NCI-H187 (cell line): ENCODE measurements at regions not wholly inside any gene's neighbourhood (a gene's known extent, or its start where the extent isn't known, plus 50 kb on each side); places are given as distances from the start of the nearest gene placed in this dataset.

ENCODE experiments used
- DNase-seq, 2 experiments: peaks; one replicate each; lab custom pipeline; 2025; lab: John Stamatoyannopoulos, UW

DNA sequence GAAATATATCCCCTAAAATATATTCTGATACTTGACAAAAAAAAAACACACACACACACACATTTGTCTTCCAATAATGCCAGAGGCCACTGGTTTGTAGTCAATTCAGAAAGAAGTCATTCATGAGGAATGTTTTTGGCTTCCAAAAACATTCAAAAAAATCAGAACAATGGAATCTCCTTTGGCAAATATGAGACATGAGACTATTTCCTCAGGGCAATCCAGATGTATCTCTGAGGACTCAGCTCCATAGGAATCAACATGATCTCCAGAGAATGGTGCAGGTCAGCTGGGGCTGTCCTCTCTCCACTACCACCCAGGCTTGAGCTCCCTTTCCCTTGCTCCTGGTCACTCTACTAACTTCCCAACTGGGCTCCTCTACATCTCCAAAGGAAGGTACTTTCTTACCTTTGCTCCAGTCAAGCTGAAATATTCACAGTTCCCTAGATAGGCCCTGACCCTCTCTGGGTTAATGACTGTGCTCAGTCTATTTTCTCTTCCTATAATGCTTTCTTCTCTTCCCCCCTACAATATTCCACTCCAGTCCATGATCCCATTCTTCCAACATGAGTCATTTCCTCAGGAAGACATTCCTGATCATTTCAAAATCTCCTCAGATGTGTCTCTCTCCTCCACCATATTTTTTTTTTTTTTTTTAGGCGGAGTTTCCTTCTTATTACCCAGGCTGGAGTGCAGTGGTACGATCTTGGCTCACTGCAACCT lies 145.3 kb downstream of the C1D start:
- DNase-seq, result no peak

GRCh38 chr2:67918471-67918870 lies 144.3 kb downstream of the C1D start:
- DNase-seq, result no peak

- DNase-seq, result no peak
Measured at GRCh38 chr2:67919490-67919889, 143.3 kb downstream of the C1D start.

DNA sequence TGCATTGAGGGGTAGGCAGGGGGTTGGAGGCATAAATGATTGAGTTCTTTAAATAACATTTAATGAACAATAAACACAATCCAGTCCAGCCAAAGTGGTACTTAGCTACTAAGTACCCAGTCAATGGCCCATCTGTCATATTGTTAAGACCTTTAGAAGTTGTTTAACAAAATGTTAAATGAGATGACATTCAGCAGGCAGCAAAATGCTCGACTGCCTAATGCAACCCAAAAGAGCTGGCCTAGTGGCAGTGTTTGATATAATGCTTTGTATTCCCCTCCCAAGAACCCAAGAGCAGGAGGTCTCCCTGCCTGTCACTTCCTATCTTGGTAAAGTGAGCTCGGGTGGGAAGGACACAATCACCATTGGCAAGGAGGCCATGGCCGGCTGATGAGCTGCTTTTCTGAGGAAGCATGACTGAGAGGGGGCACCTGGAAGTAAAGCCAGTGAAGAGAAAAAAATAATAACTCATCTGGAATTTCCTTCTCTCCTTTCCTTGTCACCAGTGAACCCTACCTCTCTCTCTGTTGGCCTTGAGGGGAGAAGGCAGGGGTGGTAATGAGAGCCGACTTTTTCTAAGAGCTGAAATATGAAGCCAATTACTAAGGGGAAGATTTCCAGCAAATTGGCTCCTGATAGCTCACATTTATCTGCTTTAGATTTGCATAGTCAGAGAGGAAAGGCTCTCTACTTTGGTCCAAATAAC lies 140.6 kb downstream of the C1D start:
- peak; percentile 40 to 60 for DNase-seq

DNA sequence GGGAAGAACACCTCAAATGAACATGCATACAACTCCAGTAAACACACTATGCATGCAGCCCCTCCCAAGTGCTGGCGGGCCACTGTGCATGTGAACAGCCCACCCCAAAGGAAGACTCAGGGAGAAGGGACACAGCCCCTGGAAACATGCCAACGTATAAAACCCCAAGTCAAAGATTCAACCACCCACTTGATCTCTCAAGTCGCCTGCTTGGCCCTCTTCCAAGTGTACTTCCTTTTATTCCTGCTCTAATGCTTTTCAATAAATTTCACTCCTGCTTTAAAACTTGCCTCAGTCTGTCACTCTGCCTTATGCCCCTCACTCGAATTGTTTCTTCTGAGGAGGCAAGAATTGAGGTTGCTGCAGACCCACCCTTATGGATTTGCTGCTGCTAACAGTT lies 139.1 kb downstream of the C1D start:
- DNase-seq, result peak in 1 of 2 experiments; percentile 21

DNA sequence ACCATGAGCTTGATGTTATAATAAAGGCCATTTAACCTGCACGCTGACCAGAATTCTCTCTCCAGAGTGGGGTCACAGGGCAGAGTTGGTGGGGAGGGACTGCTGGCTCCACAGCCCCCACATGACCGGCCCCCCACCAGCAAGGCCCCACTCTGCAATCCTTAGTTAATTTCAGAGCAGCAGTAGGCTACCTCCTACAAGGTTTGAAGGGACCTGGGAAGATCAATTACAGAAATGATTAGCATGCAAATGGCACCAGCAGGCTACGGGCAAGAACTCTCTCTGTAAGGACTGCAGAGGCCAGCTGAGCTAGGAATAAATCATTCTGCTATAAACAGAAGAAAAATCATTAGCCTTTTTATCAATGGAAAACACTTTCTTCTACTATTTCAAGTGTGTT lies 135.3 kb downstream of the C1D start:
- DNase-seq, result no peak

DNA sequence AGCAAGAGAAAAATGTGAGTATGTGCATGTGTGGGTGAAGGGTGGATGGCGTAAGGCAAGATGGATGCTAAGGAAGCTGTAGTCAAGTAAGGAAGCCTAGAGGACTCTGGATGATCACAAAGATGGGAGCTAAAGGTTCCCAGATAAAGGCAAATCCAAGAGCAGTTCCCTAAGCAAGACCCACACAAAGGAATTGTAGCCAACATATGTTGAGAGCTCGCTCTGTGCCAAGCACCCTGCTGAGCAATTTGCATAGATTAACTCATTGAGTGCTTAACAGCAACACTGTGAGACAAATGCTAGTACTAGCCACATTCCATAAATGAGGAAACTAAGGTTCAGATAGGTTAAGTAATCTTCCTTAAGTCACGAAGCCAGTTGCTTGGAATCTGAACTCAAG lies 132.6 kb downstream of the C1D start:
- no peak for DNase-seq

GRCh38 chr2:67936969-67937368 lies 125.8 kb downstream of the C1D start:
- no peak for DNase-seq

GRCh38 chr2:67938053-67938452 lies 124.8 kb downstream of the C1D start:
- DNase-seq, result no peak

GRCh38 chr2:67945056-67945455 lies 117.7 kb downstream of the C1D start:
- DNase-seq, result no peak

DNA sequence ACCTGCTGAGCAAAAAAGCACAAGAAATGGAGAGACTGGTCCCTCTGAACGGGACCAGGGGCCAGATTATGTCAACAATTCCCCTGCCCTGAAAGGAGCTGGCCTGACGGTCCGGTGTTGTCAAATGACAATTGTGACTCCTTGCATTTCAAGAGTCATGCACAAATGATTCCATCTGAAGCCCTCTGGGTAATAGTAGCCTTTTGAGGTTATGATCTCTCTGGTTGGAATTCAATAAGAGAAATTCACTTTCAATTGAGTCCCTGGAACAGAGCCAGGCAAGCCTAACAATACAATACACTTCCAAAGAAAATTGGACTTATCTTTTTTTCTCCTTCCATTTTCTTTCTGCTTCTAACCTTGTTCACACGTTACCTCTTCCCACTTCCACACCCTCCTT lies 116.9 kb downstream of the C1D start:
- DNase-seq, result peak in 1 of 2 experiments; percentile 22

DNA sequence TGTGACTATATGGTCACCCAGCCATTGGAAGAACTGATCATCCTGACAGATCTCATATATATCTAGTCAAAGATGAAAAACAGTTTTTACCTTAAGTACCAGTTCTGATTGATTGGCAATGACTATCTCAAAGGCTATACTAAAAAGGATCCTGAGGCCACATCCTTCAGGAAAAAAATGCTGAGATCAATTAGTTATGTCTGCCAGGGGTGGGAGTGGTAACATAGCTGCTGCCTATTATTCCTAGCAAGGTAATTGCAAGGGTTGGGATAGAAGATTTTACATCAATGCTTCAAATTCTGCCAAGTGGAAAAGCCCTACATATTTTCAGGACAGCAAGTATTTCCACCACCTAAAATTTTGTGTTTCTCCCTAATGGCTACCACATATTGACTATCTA lies 114.7 kb downstream of the C1D start:
- DNase-seq, result no peak

- DNase-seq, result no peak
Measured at GRCh38 chr2:67948506-67948905, 114.3 kb downstream of the C1D start.

DNA sequence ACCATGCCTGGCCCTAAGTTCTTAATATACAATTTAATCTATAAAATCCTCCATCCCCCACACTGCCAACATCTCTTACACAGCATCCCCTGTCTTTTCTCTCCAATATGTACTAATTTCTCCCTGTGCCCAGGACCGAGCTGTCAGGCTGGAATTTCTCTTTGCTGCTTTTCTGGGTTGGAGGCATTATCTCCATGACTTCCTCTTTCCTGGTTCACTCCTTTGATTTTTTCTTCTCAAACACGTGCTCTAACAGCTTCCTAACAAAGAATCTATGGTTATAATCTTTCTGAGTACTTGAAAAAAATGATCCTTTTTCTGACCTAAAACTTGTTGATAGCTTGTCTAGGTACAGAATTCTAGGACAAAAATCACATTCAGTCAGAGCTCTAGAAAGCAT lies 112.8 kb downstream of the C1D start:
- no peak for DNase-seq

GRCh38 chr2:67950919-67951318 lies 111.9 kb downstream of the C1D start:
- DNase-seq, result no peak

DNA sequence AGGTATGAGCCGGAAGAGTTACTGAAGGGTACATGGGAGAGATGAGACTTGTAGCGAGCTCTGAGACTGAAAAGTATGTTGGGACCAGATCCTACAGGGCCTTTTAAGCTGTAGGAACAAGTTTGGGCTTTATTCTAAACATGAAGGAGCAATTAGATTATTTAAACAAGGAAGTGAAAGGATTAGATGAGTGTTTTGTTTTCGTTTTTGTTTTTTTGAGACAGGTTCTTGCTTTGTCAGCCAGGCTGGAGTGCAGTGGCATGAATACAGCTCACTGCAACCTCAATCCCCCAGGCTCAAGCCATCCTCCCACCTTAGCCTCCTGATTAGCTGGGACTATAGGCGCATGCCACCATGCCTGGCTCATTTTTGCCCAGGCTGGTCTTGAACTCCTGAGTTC lies 110.7 kb downstream of the C1D start:
- DNase-seq, result no peak

GRCh38 chr2:67954093-67954748 lies 108.6 kb downstream of the C1D start:
- peak; percentile 70 to 74 for DNase-seq

DNA sequence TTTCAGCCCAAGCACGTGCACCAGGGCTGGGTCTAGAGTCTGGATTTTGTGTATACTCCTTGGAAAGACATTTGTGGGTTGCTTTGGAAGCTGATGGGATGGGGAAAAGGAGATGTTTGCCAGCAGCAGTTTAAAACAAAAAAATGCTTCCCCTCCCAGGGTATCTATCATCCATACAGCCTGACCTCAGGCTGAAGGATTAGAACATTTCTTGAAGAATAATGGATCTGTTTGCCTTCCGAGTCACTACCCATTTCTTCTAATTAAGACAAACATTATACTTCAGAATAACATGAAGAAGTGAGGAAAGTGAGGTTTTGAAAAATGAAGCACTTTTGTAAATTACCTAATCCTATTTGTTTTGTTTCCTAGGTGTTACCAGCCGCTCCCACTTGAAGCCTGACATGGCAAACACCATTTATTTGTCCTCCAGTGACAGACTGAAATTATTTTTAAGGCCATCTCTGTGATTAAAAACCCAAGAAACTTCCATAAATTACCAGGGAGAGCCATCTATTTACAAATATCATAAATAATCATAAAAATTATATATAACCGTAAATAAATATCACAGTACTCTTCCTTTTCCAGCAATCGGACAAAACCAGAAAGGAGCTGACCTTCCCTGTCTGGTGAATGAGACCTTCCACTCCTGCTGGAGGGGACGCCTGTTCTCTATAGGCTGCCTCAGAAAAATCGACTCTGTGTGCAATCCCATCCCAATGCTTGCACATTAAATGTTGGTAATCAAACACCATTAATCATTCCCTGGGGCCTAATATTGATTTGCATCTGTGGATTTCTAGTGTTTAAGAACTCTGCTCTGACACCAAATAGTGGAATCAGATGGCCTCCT lies 106.8 kb downstream of the C1D start:
- DNase-seq, result no peak

GRCh38 chr2:67965246-67965645 lies 97.6 kb downstream of the C1D start:
- DNase-seq, result no peak

DNA sequence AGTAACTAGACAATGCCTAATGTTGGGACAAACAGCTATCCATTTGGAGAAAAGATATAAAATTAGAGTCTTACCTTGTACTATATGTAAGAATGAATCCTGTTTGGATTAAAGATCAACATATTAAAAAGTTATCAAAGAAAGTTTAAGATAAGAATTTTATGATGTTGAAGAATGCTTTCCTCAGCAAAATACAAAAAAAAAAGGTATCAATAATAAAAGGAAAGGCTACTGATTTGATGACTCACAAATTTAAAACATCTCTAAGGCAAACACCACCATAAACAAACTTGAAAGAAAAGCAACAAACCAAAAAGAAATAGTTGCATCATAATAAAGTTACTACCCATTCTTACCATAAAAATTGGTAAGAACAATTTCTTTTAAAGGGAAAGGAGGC lies 92.7 kb downstream of the C1D start:
- DNase-seq, result no peak

- no peak for DNase-seq
Measured at GRCh38 chr2:67970542-67970941, 92.3 kb downstream of the C1D start.
